Pancreas (tissue), 10 donors: ENCODE measurements at regions not wholly inside any gene's neighbourhood (a gene's known extent, or its start where the extent isn't known, plus 50 kb on each side); places are given as distances from the start of the nearest gene placed in this dataset.

Experiments used
- ATAC-seq, 4 donors: fragments of 200-7000 bp; cut with Tn5 transposase; one replicate each; pipeline versions ENCODE4 v1.8.0 to v1.9.1; 2020; ENCODE audit warnings: mild to moderate bottlenecking in 4 of 4, moderate library complexity in 4 of 4
- DNase-seq, 6 donors: peaks; one replicate each; pipeline ENCODE4 v3.0.0-alpha.2; 2020
- FAIRE-seq: peaks from 2 replicates; lab custom pipeline; 2012; peaks lifted over from hg19 to GRCh38; lab: Jason Lieb, UNC
- H3K27ac ChIP-seq, 4 donors: fragments of 200-600 bp; sonication (generic); 1 replicate in 3 of 4; 2 replicates in 1 of 4; pipeline versions ENCODE4 v1.5.0 to v1.8.0; 2020
- H3K27me3 ChIP-seq, 4 donors: fragments of 200-600 bp; one replicate each; pipeline ENCODE4 v1.8.0; 2021
- H3K36me3 ChIP-seq, 3 donors: fragments of 200-600 bp; sonication (generic) in 1 of 3; one replicate each; pipeline versions ENCODE4 v1.5.0 to v1.8.0; 2020 to 2021
- H3K4me1 ChIP-seq, 3 donors: fragments of 200-600 bp; one replicate each; pipeline ENCODE4 v1.8.0; 2021
- H3K4me3 ChIP-seq, 4 donors: fragments of 200-600 bp; sonication (generic) in 2 of 4; one replicate each; pipeline versions ENCODE4 v1.5.0 to v1.8.0; 2020 to 2021
- H3K9me3 ChIP-seq, 4 donors: fragments of 200-600 bp; one replicate each; pipeline ENCODE4 v1.8.0; 2021
- CTCF ChIP-seq, 4 donors: fragments of 200-600 bp; sonication (generic) in 3 of 4; IDR thresholded peaks; one replicate each; pipeline versions ENCODE4 v1.5.0 to v1.8.0; 2021; ENCODE audit warnings: antibody characterized with exemption in 4 of 4
- WGBS, 2 donors: extraction: QIAGEN DNeasy Blood & Tissue Kit; methylation state at CpG; one replicate each; pipeline ENCODE4 v1.1.7; 2013; 5-methylcytosine and 5-hydroxymethylcytosine counted together
- intact Hi-C, 3 donors: fragments of 100-400 bp; cut with DNase I; formaldehyde crosslinking; loops; one replicate each; pipeline versions ENCODE4 v1.11.1 to v1.14.2; 2022
- donor health status: healthy with polysubstance abuse.
- donor health status: DM: no; HTN: no; CAD: no; lungs with moderate emphysema.
- donor health status: DM: no; HTN: no; CAD: no.
- donor health status: control.
- donor health status: control.
- donor health status: Bipolar disorder and iron deficiency.
- donor health status: DM: yes; HTN: yes; CAD: no.
- donor health status: DM: no; HTN: no; CAD: no.
- donor health status: DM: no; HTN: no; CAD: no.
- donor health status: DM: yes; HTN: yes; CAD: no.

GRCh38 chr11:44407211-44407996 lies 97.5 kb upstream of the ALX4 start:
- FAIRE-seq = no peak
- WGBS, 2 donors = 60 to 67% methylated on average over 7 of the region's 7 CpGs
- no peak for DNase-seq
- H3K36me3 ChIP-seq = no peaks in the 10 kb centered on the region
- intact Hi-C loops = no loop called here
- no peaks in the 10 kb centered on the region for H3K4me1 ChIP-seq
- H3K27ac ChIP-seq = no peak overlapping the region
- ATAC-seq = no peak
- no peaks in the 10 kb centered on the region for H3K27me3 ChIP-seq
- H3K9me3 ChIP-seq = no peaks in the 10 kb centered on the region
- no peak overlapping the region for H3K4me3 ChIP-seq
- no peak for TF ChIP-seq CTCF (IDR thresholded peaks at IDR 0.05)

- intact Hi-C loops = no loop called here
- Histone ChIP-seq H3K36me3 (no peaks in the 10 kb centered on the region), H3K9me3 (no peaks in the 10 kb centered on the region), H3K27ac (no peak overlapping the region), H3K4me1 (no peaks in the 10 kb centered on the region), H3K4me3 (no peak overlapping the region), H3K27me3 (no peaks in the 10 kb centered on the region)
- TF ChIP-seq CTCF (IDR thresholded peaks at IDR 0.05) = no peak
- no peak for ATAC-seq
- no peak for DNase-seq
- FAIRE-seq = no peak
- 33 to 39% methylated on average over 4 of the region's 4 CpGs for WGBS, 2 donors
Measured at GRCh38 chr11:44408141-44408540, 98.2 kb upstream of the ALX4 start.

GRCh38 chr11:44408711-44409470 lies 99.0 kb upstream of the ALX4 start:
- Histone ChIP-seq H3K4me3 (no peak overlapping the region), H3K9me3 (no peaks in the 10 kb centered on the region), H3K4me1 (no peaks in the 10 kb centered on the region), H3K27ac (no peak overlapping the region), H3K27me3 (no peaks in the 10 kb centered on the region), H3K36me3 (no peaks in the 10 kb centered on the region)
- no peak for TF ChIP-seq CTCF (IDR thresholded peaks at IDR 0.05)
- WGBS, 2 donors = 69 to 78% methylated on average over 6 of the region's 6 CpGs
- intact Hi-C loops = no loop called here
- DNase-seq (no peak), ATAC-seq (no peak), FAIRE-seq (no peak)

GRCh38 chr11:44409558-44410236 lies 99.8 kb upstream of the ALX4 start:
- Histone ChIP-seq H3K9me3 (no peaks in the 10 kb centered on the region), H3K4me3 (no peak overlapping the region), H3K27me3 (no peaks in the 10 kb centered on the region), H3K4me1 (no peaks in the 10 kb centered on the region), H3K36me3 (no peaks in the 10 kb centered on the region), H3K27ac (no peak overlapping the region)
- no peak for ATAC-seq
- no peak for DNase-seq
- no peak for FAIRE-seq
- intact Hi-C loops = no loop called here
- WGBS, 2 donors = 42% methylated on average over 9 of the region's 9 CpGs
- no peak for TF ChIP-seq CTCF (IDR thresholded peaks at IDR 0.05)
